GM12865 (cell line): ENCODE measurements at regions not wholly inside any gene's neighbourhood (a gene's known extent, or its start where the extent isn't known, plus 50 kb on each side); places are given as distances from the start of the nearest gene placed in this dataset.

Experiments used
- DNase-seq: peaks from one replicate; pipeline ENCODE4 v3.0.0; 2010; ENCODE audit warnings: low read depth
- H3K4me3 ChIP-seq: 2 replicates; pipeline ENCODE4 v1.5.1; 2011; ENCODE audit warnings: mild to moderate bottlenecking, low read depth, low read length, control low read depth
- CTCF ChIP-seq: IDR thresholded peaks from 2 replicates; pipeline ENCODE4 v1.5.1; 2011; ENCODE audit warnings: low read length, control low read depth, low read depth, inconsistent platforms; ENCODE audit not compliant: insufficient read depth; ENCODE audit errors: missing control alignments

GRCh38 chr20:34190262-34190661 lies 51.0 kb upstream of the ASIP start:
- DNase-seq, result no peak
- no peak overlapping the region for H3K4me3 ChIP-seq
- TF ChIP-seq CTCF, result no peak

- peak; percentile 56 for TF ChIP-seq CTCF
- DNase-seq, result peak; percentile 59
- no peak overlapping the region for H3K4me3 ChIP-seq
Observed at GRCh38 chr20:34190679-34191090, 50.5 kb upstream of the ASIP start.
